ENCODE measurements at regions not wholly inside any gene's neighbourhood (a gene's known extent, or its start where the extent isn't known, plus 50 kb on each side); places are given as distances from the start of the nearest gene placed in this dataset.

Small RNA genes lying in the stretch of these regions (small RNA-seq; reads per million reads assigned to genes)
- gene RNU6-243P: 0 reads per million in 3 experiments

Measured in neural cell (in vitro differentiated cells).